HG02852 (cell line): ENCODE measurements at regions not wholly inside any gene's neighbourhood (a gene's known extent, or its start where the extent isn't known, plus 50 kb on each side); places are given as distances from the start of the nearest gene placed in this dataset.

Experiments used
- ATAC-seq: cut with Tn5 transposase; IDR thresholded peaks from one replicate; pipeline ENCODE4 v1.9.1; 2021; ENCODE audit warnings: mild to moderate bottlenecking, moderate library complexity; ENCODE audit not compliant: unreplicated experiment

DNA sequence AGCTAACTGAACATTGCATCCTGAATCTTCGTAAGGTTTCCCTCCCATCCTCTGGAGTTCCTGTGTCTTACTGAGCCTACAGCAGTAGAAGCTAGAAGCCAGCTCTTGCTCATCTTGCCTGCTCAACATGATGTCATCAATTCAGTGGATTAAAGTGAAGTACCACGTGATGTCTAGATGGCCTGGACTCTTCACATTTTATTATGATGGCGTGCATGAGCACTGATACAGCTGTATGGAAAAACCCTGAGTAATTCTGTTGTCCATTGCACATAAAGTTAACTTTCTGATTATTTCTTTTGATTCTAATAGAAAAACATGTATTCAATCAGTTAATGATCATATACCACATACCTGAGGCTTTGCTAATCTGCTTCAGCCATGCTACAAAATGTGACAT lies 2387.7 kb upstream of the TENM3 start:
- ATAC-seq: no peak

DNA sequence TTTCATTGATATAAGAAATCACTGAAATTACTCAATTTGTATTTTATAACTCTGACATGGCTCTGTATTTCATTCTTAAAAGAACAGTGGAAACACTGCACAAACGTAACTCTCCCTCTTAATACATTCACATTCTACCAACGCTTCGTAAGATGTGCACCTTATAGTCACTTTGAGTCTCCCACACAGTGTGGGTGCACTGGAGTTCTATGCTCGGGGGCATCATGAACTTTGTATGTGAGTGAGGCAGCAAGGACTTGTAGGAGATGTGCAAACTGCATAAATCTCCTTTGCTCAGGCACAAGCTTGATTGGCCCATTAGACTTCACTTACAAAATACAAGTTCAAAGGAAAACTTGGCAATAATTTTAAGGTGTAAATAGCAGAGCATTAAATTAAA lies 2385.0 kb upstream of the TENM3 start:
- no peak for ATAC-seq

DNA sequence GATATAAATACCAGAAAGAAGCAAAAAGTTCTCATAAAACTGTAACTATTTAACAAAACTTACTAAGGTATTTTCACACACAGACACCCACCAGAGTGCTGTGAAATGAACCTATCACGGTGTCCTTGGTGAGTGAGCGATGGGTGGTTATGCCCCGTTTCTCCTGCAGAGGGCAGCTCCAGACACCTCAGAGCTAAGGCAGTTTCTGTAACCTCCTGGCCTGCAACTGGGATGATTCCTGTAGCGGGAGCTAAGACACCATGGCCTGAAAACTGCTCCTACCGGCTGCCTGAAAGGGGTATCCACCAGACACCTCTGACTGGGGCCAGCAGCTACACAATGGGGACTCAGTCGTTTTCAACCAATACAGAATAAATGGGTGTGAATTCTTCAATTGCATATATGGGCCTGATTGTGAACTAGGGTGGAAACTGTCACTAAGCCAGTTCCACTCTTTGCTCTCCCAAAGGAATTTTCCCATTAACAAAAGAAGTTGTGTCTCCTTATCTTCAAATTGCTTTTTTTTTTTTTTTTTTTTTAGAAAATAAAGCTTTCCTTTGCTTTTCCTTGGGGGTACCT lies 2375.8 kb upstream of the TENM3 start:
- peak; percentile 100 for ATAC-seq

DNA sequence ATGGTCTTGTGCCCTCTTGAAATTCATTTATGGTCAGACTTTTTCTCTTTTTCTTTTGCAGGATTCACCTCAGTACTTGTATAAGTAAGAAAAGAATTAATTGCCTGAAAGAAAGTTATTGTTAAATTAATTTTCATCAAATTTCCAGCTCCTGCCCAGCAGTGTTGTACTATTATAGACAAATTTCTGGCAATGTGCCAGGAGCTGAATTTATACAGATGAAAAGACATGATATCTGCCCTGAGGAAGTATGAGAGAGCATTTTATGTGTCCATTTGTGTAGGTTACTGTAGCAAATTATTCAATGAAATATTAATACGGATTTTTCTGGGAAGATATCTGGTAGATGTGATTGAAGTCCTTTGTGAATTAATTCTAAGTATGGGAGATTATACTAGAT lies 2371.5 kb upstream of the TENM3 start:
- no peak for ATAC-seq

DNA sequence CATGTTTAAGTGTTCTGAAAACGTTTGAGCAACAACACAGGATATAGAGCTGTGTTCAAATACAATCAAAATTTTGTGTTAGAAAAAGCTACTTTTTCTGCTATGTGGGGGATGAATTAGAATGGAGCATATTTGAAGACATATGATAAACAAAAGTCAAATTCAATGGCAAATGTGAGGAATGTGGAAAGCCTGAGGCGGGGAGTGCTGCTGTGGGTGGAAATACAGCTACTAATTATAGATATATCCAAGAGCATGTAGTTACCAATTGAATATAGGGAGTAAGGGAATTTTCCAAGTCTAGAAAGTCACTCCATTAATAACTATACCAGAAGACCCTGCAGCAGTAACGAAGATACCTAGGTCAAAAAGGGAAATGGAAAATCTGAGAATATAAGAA lies 2370.4 kb upstream of the TENM3 start:
- ATAC-seq: no peak

DNA sequence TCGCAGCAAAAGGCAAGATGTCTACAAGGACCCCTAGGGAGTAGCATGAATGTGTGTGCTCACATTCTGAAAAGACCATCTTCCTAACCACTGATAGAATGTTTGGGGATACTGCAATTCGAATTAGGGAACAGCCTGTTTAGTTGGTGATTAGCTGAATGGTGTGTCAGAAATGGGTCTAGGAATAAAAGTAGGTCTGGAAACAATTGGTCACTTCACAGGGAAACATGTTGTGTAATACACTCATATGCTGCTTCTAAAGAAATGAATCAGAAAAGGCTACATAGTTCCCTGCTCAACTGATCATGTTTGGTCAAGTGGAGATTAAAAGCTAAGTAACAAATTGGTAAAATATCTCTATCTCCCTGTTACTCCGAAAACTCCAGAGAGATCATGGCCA lies 2362.4 kb upstream of the TENM3 start:
- no peak for ATAC-seq

DNA sequence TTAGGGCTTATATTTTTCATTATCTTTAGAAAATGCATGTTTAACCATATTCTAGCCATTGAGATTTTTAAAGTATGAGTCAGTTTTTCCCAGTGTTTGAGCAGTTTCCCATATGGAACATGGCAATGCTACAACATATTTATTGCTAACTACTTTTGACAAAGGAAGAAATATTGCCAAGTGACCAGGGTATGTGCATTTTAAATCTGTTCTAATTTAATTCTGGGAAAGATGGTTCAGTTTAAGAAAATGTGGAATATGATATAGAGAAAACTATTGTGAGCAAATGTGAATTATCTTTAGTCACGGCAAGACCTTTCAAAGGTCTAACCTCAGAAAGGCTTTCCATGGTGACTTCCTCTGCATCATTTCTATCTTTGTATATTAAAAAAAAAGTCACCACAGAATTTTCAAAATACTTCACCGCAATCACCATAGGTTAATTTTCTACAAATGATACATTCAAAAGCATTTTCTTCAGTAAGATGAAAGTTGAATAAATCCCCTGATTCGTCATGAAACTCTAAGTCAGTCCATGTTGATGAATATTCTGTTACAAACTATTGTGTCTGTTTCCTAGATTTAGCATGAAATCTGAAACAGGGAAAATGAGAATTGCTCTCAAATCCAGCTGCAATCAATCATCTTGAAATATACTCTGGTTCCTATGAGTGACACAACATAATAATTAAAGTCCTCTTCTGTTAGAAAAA lies 2349.0 kb upstream of the TENM3 start:
- no peak for ATAC-seq

DNA sequence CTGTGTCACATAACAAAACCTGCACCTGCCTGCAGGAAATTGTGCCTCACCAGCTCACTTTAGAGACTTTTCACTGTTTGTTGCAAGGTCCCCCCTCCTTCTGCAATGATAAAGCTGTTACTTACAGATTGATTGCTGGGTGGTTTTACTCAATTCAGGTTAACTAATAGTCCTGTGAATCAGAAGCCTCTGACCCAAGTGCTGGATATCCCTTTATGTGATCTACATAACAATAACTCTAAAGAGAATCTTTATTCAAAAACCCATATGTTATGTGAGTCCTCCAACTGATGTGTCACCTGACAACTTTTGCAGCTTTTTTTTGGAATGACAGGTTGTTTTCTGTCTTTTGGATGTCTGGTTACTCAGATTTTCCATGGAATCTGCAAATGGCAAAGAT lies 2323.6 kb upstream of the TENM3 start:
- ATAC-seq: no peak

DNA sequence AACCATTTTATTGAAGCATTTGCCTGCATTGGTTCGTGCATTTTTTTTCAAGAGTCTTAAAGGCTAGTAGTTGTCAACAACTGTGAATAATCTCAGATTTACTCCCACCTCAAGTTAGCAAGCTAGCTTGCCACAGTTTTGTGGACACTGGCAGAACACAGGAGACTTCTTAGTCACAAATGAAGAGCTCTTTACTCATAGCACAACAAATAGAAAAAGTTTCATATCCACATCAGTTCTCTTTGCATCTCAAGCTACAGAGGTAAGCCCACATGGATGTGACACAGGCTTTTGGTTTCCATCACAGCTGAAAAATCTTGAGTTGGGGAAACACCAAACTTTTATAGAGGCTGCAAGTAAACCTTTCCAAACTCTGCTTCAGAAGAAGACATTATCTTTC lies 2315.7 kb upstream of the TENM3 start:
- ATAC-seq: peak; percentile 74

DNA sequence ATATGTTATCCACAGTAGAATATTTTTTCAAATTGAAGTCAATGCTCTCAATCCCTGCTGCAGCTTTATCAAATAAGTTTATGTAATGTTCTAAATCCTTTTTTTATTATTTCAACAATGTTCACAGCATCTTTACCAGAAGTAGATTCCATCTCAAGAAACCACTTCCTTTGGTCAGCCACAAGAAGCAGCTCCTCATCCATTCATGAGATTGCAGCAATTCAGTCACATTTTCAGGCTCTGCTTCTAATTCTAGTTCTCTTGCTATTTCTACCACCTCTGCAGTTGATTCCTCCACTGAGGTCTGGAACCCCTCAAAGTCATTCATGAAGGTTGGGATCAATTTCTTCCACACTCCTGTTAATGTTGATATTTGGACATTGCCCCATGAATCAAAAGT lies 2301.3 kb upstream of the TENM3 start:
- ATAC-seq: no peak

DNA sequence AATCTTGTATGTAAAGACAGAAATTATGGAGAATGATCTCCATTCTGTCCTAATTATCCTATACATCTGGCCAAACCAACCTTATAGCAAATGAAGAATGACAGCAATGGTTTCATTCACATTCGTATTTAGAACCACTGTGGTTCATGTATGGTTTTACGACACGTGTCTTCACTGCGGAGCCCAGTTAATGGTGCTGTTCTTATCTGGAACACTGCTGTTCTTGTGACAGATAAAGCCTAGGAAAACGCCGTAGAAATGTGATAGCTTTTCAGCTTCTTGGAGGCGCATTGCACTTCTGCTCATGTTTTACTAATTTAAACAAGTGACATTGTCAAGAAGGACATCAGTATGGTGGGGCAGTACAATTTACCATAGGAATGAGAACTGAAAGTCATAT lies 2266.4 kb upstream of the TENM3 start:
- ATAC-seq: no peak

DNA sequence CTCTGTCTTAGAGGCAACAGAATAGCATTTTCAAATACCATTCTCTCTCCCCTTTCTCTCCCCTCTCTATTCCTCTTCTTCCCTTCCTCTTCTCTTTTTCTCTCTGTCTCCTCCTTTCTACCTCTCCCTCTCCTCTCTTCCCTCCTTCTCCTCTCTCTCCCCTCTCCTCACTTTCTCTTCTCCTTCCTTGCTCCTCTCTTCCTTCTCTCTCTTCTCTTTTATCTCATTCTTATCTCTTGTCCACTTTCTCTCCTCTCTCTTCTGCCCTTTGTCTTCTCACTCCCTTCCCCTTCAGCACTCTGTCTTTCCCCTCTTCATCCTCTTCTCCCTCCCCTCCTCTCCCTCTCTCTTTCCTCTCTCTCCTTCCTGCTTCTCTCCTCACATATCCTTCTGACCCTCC lies 2265.8 kb upstream of the TENM3 start:
- no peak for ATAC-seq

DNA sequence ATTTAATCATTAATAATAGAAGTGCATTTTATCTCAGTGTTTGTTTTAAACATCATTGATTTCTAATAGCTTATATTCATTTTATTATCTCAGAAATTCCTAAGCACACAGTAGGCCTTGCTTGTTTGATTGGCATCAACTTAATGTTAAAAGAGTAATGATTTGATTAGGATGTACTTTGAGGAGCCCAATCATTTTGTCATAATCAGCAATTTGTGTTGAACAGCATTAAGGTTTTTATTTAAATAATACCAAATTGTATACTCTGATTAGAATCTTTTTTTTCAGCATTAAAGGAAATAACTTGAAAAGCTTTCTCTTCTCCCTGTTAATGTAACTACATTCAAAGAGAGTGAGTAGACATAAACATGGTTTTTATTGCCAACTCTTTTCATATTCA lies 2262.0 kb upstream of the TENM3 start:
- ATAC-seq: no peak

DNA sequence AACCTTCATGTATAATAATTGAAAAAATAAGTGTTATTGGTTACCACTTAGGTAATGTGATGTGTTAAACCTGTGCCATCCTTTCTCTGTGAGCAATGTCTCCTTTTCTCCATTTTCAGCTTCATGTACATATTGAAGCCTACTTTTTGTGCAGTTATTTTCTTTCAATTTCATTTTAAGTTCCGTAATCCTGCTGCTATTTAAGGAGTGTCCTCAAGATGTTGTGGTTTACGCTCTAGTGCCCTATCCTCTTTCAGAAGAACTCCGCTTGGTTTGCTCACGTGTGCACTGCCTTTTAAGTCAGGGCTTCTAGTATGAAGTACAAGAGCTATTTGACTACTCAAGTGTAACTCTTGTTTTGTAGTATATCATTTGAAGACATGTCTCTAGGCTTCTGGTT lies 2253.2 kb upstream of the TENM3 start:
- ATAC-seq: peak; percentile 100

DNA sequence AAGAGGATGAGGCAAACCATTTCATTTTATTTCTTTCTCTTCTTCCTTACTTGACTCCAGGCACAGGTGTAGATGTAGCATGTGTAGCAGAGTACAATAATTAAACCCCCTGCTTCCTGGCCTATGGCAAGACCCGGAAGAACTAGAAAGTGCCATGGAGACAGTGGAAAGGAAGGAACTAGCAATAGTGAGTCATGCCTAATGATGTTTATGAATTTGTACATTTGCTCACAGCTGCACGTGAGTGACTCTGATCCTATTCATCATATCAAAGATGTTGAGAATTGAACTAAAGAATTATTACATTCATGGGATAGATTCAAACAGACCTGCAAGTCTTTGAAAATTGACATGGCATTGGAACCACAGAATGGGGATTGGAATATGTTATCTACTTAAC lies 2233.9 kb upstream of the TENM3 start:
- ATAC-seq: no peak

DNA sequence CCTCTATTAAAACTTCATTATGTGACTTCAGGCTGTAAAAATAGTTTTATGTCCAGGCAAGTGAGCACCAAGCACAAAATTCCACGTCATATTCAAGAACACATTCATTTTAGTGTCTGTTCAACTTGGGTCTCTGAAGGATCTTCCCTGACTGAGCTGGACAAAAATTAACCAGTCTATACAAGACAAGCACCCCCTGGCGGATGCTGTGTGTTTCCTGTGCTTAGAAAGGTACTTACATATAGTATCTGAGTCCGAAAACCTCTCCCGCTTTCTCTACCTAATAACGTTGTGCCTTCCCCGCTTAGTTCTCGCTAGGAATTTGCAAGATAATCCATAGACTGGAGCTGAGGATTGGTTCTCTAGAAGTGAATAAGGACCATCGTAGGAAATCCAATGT lies 2214.5 kb upstream of the TENM3 start:
- ATAC-seq: no peak

DNA sequence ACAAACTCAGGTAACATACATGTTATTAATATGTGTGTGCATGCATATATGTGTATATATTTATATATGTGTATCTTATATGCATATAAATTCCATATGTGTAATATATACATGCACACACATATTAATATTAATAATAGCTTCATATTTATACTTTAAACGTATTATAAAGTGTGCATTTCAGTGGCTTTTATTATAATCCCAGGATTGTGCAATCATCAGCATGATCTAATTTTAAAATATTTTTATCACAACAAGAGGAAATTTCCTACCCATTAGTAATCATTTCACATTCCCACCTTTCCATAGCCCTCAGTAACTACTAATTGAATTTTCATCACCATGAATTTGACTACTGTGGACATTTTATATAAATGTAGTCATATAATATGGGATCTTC lies 2211.9 kb upstream of the TENM3 start:
- ATAC-seq: no peak

DNA sequence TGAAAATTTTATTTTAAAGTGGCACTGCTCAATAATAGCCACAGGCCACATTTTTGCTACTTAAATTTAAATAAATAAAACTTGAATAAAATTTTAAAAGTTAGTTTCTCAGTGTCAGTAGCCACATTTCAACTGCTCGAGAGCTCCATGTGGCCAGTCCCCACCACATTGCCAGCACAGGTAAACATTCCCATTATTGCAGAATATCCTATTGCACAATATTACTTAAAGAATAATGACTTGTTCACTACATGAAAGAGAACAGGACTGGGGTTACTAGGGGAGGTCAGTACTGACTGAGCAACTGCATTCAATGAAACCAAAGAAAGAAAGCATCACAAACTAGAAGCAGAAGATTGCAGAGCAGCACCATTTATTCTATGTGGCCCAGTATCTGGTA lies 2201.6 kb upstream of the TENM3 start:
- ATAC-seq: no peak

DNA sequence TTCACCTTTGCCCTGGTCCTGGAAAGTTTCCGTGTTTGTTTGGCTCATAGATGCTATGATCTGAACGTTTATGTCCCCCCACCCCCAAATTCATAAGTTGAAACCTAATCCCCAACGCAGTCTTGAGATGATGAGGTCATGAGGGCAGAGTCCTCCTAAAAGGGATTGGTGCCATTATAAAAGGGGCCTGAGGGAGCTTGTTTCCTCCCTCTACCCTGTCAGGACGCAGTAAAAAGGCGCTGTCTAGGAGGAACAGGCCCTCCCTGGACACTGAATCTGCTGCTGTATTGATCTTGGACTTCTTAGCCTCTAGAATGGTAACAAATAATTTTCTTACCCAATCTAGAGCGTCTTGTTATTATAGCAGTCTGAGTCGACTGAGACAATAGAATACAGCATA lies 2190.6 kb upstream of the TENM3 start:
- ATAC-seq: no peak

DNA sequence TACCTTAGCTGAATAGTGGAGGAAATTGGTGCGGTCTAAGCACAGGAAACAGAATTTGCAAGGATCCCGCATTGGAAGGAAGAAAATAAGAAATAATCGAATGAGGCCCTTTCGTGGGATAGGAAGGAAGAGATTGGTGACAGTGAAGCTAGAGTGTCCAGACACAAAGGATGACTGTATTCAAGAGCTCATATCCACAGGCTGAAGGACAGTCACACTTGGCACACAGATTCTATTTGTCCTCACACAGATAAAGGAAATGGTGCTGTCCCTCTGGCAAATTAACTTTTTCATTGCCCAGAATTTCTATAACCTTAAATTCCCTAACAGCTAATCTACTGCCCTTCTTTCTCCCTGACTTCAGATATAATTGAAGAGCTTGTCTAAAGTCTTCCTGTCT lies 2188.9 kb upstream of the TENM3 start:
- ATAC-seq: no peak

DNA sequence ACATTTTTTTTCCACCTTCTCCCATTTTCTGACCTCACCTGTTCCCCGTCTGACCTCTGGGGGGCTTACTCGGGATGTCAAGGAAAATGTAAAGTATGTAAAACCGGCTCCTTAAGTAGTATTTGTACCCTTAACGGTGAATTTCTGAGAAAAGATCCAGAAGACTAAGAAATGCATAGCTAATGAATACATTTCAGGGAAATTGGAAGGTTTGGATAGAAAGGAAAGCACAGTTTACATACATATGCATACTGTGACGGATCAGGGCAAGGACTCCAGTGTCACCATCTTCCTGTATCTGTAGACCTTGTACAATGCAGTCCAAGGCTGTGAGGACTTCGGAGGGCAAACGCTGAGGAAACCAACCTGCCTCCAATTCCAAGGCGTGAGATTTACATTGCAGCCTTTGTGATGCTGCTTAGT lies 2185.9 kb upstream of the TENM3 start:
- no peak for ATAC-seq

DNA sequence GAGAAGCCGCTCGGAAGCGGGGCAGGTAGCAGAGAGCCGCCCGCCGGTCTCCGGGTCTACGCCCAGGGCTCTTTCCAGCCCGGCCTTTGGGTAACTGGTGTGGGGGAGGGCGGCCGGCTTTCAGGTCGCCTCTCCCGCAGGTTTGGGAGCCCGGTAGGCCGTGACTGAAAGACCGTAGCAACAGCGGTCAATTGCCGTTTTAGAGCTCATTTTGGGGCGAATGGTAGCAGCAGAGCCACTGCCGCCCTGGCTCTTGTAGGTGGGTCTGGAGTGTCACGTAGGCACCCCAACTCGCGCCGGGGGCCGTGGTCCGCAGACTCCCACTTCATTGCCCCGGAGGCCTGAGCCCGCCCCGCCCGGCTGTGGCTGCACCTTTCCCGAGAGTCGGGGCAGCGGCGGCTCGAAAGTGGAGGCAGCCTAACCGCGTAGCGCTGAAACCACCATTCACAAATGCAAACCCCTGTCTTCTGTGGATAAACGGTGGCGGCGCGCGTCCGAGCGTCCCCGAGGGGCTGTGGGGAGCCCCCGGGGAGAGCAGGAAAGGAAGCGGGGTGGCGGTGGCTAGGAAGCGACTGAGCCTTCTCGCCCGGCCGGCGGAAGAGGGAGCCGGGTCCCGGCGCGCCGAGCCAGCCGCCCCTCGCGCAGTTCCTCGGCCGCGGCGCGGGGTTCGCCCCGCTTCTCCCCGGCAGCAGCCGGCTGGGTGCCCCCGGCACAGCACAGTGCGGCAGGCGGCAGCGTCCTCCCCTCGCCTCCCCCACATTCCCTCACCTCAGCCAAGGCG lies 2185.1 kb upstream of the TENM3 start:
- peak; percentile 61 for ATAC-seq
